ENCODE measurements at regions not wholly inside any gene's neighbourhood (a gene's known extent, or its start where the extent isn't known, plus 50 kb on each side); places are given as distances from the start of the nearest gene placed in this dataset.

- TF ChIP-seq CTCF (IDR thresholded peaks at IDR 0.05), result no peak
- no peak for TF ChIP-seq POLR2A (IDR thresholded peaks at IDR 0.05)
- TF ChIP-seq EP300 (IDR thresholded peaks at IDR 0.05), result no peak
Observed at GRCh38 chr3:57004229-57004628, 56.2 kb upstream of the SPATA12 start.
